Effector memory CD8-positive, alpha-beta T cell (primary cell): ENCODE measurements at regions not wholly inside any gene's neighbourhood (a gene's known extent, or its start where the extent isn't known, plus 50 kb on each side); places are given as distances from the start of the nearest gene placed in this dataset.

Experiments
- ATAC-seq: fragments of 150-1000 bp; cut with Tn5 transposase; replicated peaks from 2 replicates; pipeline ENCODE4 v1.10.0; 2021; ENCODE audit warnings: mild to moderate bottlenecking, moderate library complexity
- DNase-seq, 3 experiments: peaks; one replicate each; pipeline ENCODE4 v3.0.0; 2021
- H3K27ac Mint-ChIP-seq, 2 donors: one replicate each; pipeline ENCODE4 v1.8.0; 2022; ENCODE audit warnings: mild to moderate bottlenecking in 2 of 2, mixed read lengths in 2 of 2, moderate library complexity in 2 of 2
- H3K27me3 Mint-ChIP-seq, 2 donors: one replicate each; pipeline ENCODE4 v1.8.0; 2022; ENCODE audit warnings: mixed read lengths in 2 of 2
- H3K36me3 Mint-ChIP-seq: one replicate; pipeline ENCODE4 v1.8.0; 2022; ENCODE audit warnings: mild to moderate bottlenecking, moderate library complexity, mixed read lengths; ENCODE audit not compliant: insufficient read depth
- H3K4me1 Mint-ChIP-seq, 2 donors: one replicate each; pipeline ENCODE4 v1.8.0; 2022; ENCODE audit warnings: low read depth in 2 of 2, mixed read lengths in 2 of 2
- H3K4me3 Mint-ChIP-seq, 2 donors: one replicate each; pipeline ENCODE4 v1.8.0; 2022; ENCODE audit warnings: mild to moderate bottlenecking in 2 of 2, mixed read lengths in 2 of 2, moderate library complexity in 2 of 2
- H3K9me3 Mint-ChIP-seq, 2 donors: one replicate each; pipeline ENCODE4 v1.8.0; 2022; ENCODE audit warnings: mixed read lengths in 2 of 2

GRCh38 chr3:35968043-35968622 lies 328.8 kb downstream of the ARPP21 start:
- Mint-ChIP-seq H3K9me3 (peaks cover 2 to 9% of the 10 kb centered on the region in 2 donors), H3K27ac (no peak overlapping the region), H3K36me3 (no peaks in the 10 kb centered on the region), H3K4me3 (no peak overlapping the region), H3K4me1 (no peaks in the 10 kb centered on the region), H3K27me3 (no peaks in the 10 kb centered on the region)
- DNase-seq (no peak), ATAC-seq (no peak)

DNA sequence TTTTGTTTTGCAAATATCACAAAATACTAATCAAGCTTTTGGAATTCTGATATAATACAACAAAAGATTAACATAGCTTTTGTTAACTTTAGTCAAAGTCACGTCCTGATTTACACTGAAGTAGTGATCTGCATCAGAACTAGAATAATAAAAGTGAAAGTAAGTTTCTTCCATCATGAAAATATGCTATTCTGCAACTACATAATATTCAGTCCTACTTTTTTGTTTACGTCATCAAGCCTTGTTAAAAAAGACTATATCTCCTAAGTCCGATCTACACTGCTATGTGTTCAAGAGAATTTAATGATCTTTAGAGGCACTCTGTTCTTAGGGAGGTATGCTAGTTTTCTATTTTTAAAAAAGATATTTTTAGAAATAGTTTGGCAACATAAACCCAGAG lies 330.1 kb downstream of the ARPP21 start:
- Mint-ChIP-seq H3K4me3 (no peak overlapping the region), H3K36me3 (no peaks in the 10 kb centered on the region), H3K27ac (no peak overlapping the region), H3K9me3 (peaks cover 2 to 9% of the 10 kb centered on the region in 2 donors), H3K4me1 (no peaks in the 10 kb centered on the region), H3K27me3 (no peaks in the 10 kb centered on the region)
- ATAC-seq (no peak), DNase-seq (no peak)

DNA sequence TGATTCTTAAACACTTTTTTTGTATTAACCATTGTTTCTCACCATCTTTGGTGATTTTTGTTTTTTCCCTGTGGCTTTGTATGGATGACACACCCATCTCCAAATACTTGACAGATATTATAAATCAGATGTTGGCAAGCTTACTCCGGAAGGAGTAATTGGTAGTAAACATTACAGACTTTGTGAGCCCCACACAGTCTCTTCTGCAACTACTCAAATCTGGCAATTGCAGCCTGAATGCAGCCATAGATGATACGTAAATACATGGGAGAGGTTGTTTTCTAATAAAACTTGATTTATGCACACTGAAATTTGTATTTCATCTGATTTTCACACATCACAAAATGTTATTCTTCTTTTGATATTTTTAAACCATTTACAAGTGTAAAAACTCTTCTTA lies 331.5 kb downstream of the ARPP21 start:
- ATAC-seq = no peak
- Mint-ChIP-seq H3K4me3 (no peak overlapping the region), H3K36me3 (no peaks in the 10 kb centered on the region), H3K4me1 (no peaks in the 10 kb centered on the region), H3K27me3 (no peaks in the 10 kb centered on the region), H3K9me3 (peaks cover 2 to 9% of the 10 kb centered on the region in 2 donors), H3K27ac (no peak overlapping the region)
- DNase-seq = no peak

DNA sequence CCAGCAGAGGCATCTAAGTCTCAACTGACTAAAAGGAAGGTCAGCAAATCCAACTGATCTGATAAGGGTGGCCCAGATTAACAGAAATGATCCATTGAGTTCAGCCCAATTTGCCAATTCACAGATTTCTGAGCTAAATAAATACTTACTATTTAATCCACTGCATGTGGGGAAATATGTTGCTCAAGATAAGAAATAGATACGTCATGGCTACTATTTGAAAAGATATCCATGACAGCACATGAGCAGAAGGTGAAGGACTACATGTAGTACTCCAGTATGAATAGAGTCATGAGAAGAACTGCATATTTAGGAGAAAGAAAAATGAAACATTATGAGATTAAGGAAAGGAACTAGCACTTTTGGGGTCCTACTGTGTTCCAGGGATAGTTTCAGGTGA lies 332.4 kb downstream of the ARPP21 start:
- DNase-seq = no peak

DNA sequence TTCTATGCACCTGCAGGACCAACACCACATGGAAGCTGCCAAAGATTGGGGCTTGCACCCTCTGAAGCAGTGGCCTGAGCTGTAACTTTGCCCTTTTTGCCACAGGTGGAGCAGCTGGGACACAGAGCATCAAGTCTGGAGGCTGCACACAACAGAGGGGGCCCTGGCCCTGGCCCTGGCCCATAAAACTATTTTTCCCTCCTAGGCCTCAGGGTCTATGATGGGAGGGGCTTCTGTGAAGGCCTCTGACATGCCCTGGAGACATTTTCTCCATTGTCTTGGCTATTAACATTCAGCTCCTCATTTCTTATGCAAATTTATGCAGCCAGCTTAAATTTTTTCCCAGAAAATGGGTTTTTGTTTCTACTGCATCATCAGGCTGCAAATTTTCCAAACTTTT lies 335.5 kb downstream of the ARPP21 start:
- H3K36me3 Mint-ChIP-seq = no peaks in the 10 kb centered on the region
- H3K27ac Mint-ChIP-seq = no peak overlapping the region
- no peak overlapping the region for H3K4me3 Mint-ChIP-seq
- H3K27me3 Mint-ChIP-seq = no peaks in the 10 kb centered on the region
- H3K4me1 Mint-ChIP-seq = no peaks in the 10 kb centered on the region
- DNase-seq (no peak), ATAC-seq (no peak)
- peaks cover 2 to 9% of the 10 kb centered on the region in 2 donors for H3K9me3 Mint-ChIP-seq

More for the DNA sequence above, 332.4 kb downstream of the ARPP21 start:
- Mint-ChIP-seq H3K36me3 (no peaks in the 10 kb centered on the region), H3K27me3 (no peaks in the 10 kb centered on the region), H3K4me3 (no peak overlapping the region), H3K27ac (no peak overlapping the region), H3K9me3 (peaks cover 2 to 9% of the 10 kb centered on the region in 2 donors), H3K4me1 (no peaks in the 10 kb centered on the region)
- no peak for ATAC-seq

DNA sequence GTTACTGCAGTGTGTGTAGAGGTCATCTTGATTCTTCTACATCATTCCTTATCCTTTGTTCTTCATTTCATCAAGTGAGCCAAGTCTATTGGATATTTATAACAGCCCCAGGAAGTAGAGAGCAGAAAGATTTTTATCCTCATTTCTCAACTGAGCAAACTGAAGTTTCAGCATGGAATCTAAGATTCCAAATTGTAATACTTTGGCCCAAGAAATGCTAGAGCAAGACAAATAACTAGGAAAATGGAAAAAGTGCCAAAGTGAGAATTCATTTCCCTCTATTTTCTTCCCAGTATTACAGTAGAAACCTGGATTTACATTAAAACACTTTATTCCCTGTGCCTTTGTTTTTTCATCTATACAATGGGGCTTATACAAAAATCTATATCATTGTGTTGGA lies 346.8 kb downstream of the ARPP21 start:
- ATAC-seq = no peak
- Mint-ChIP-seq H3K4me3 (no peak overlapping the region), H3K27ac (no peak overlapping the region)

GRCh38 chr3:35987386-35987785 lies 348.1 kb downstream of the ARPP21 start:
- Mint-ChIP-seq H3K36me3 (no peaks in the 10 kb centered on the region), H3K4me3 (no peak overlapping the region), H3K27me3 (no peaks in the 10 kb centered on the region), H3K27ac (no peak overlapping the region), H3K4me1 (no peaks in the 10 kb centered on the region), H3K9me3 (peaks cover 2 to 22% of the 10 kb centered on the region in 2 donors)
- no peak for DNase-seq
- ATAC-seq = no peak

More for the DNA sequence above, 346.8 kb downstream of the ARPP21 start:
- Mint-ChIP-seq H3K9me3 (peaks cover 2 to 22% of the 10 kb centered on the region in 2 donors), H3K4me1 (no peaks in the 10 kb centered on the region), H3K36me3 (no peaks in the 10 kb centered on the region), H3K27me3 (no peaks in the 10 kb centered on the region)
- no peak for DNase-seq

GRCh38 chr3:35992041-35992440 lies 352.7 kb downstream of the ARPP21 start:
- H3K4me1 Mint-ChIP-seq = no peaks in the 10 kb centered on the region
- no peak overlapping the region for H3K4me3 Mint-ChIP-seq
- ATAC-seq = no peak
- DNase-seq = no peak
- peaks cover 0 to 7% of the 10 kb centered on the region in 2 donors for H3K9me3 Mint-ChIP-seq
- no peaks in the 10 kb centered on the region for H3K27me3 Mint-ChIP-seq
- no peaks in the 10 kb centered on the region for H3K36me3 Mint-ChIP-seq
- H3K27ac Mint-ChIP-seq = no peak overlapping the region

- H3K27me3 Mint-ChIP-seq = no peaks in the 10 kb centered on the region
- H3K27ac Mint-ChIP-seq = no peak overlapping the region
- no peaks in the 10 kb centered on the region for H3K36me3 Mint-ChIP-seq
- H3K4me3 Mint-ChIP-seq = no peak overlapping the region
- no peaks in the 10 kb centered on the region for H3K4me1 Mint-ChIP-seq
- ATAC-seq (no peak), DNase-seq (no peak)
- H3K9me3 Mint-ChIP-seq = peaks cover 0 to 12% of the 10 kb centered on the region in 2 donors
Observed at GRCh38 chr3:36011791-36012190, 368.5 kb upstream of the STAC start.

GRCh38 chr3:36013425-36013824 lies 366.9 kb upstream of the STAC start:
- H3K27me3 Mint-ChIP-seq = no peaks in the 10 kb centered on the region
- no peaks in the 10 kb centered on the region for H3K4me1 Mint-ChIP-seq
- peaks cover 7 to 9% of the 10 kb centered on the region in 2 donors for H3K9me3 Mint-ChIP-seq
- no peaks in the 10 kb centered on the region for H3K36me3 Mint-ChIP-seq
- H3K4me3 Mint-ChIP-seq = no peak overlapping the region
- ATAC-seq = no peak
- no peak for DNase-seq
- no peak overlapping the region for H3K27ac Mint-ChIP-seq

DNA sequence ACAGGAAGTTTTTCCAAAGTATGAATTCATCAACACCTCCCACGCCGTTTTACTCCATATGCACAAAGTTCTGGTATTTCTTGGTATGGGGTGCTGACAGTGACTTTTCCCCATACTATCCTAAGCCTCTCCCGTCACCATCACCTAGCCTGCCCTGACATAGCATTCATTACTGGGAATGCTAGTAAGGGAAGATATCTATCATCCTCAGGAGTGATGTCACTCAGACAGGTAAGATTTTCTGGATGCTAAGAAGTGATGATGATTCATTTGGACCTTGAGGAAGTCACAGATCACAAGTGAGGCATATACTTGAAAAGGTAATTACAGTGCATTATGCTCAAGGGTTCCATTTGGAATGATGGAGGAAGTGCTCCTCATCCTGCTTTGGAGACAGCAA lies 355.1 kb upstream of the STAC start:
- H3K36me3 Mint-ChIP-seq = no peaks in the 10 kb centered on the region
- ATAC-seq (no peak), DNase-seq (no peak)
- no peaks in the 10 kb centered on the region for H3K4me1 Mint-ChIP-seq
- no peaks in the 10 kb centered on the region for H3K27me3 Mint-ChIP-seq
- H3K4me3 Mint-ChIP-seq = no peak overlapping the region
- H3K9me3 Mint-ChIP-seq = peaks cover 13 to 27% of the 10 kb centered on the region in 2 donors
- H3K27ac Mint-ChIP-seq = no peak overlapping the region

GRCh38 chr3:36032180-36033047 lies 347.9 kb upstream of the STAC start:
- H3K4me3 Mint-ChIP-seq = no peak overlapping the region
- DNase-seq = no peak
- H3K27me3 Mint-ChIP-seq = no peaks in the 10 kb centered on the region
- peaks cover 7 to 10% of the 10 kb centered on the region in 2 donors for H3K9me3 Mint-ChIP-seq
- no peaks in the 10 kb centered on the region for H3K36me3 Mint-ChIP-seq
- no peak overlapping the region for H3K27ac Mint-ChIP-seq
- no peaks in the 10 kb centered on the region for H3K4me1 Mint-ChIP-seq
- ATAC-seq = no peak

DNA sequence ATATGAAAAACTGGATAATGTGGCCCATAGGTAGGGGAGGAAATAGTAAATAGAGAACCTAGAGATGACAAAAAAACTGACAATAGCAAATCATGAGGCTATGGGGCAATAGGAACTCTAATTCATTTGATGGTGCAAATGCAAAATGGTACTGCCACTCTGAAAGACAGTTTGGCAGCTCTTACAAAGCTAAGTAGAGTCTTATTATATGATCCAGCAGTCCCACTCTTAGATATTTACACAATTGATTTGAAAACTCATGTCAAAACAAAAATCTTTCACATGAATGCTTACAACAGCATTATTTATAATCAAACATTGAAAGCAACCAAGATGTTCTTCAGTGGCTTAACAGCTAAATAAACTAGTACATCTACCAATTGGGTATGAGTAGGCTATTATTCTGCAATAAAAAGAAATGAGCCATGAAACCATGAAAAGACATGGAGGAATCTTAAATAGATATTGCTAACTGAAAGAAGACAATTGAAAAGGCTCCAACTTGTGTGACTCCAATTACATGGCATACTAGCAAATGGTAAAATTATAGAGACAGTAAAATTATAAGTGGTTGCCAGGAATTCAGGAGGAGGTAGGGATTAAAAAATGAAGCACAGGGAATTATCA lies 321.8 kb upstream of the STAC start:
- DNase-seq (no peak), ATAC-seq (no peak)
- no peaks in the 10 kb centered on the region for H3K36me3 Mint-ChIP-seq
- no peaks in the 10 kb centered on the region for H3K4me1 Mint-ChIP-seq
- H3K9me3 Mint-ChIP-seq = peaks cover 10 to 12% of the 10 kb centered on the region in 2 donors
- no peak overlapping the region for H3K4me3 Mint-ChIP-seq
- H3K27me3 Mint-ChIP-seq = no peaks in the 10 kb centered on the region
- no peak overlapping the region for H3K27ac Mint-ChIP-seq

DNA sequence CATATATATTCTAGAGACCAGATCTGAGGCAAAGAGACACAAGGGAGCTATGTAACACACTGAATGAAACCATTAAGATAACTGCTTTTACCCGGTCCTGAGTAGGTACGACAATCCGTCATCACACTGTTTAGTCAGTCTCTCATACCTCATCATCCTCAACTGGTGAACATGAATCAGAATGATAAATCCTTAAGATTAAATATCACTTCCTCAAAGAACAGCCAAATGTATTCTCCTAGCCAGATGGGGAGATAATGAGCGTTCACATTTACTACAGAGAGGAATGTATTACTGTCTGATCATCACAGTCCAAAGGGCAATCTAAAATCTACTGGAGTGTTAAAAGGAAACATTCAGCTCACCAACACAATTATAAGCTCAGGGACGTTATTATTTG lies 319.4 kb upstream of the STAC start:
- Mint-ChIP-seq H3K9me3 (peaks cover 0 to 10% of the 10 kb centered on the region in 2 donors), H3K27me3 (no peaks in the 10 kb centered on the region), H3K36me3 (no peaks in the 10 kb centered on the region), H3K27ac (no peak overlapping the region), H3K4me1 (no peaks in the 10 kb centered on the region), H3K4me3 (no peak overlapping the region)
- DNase-seq (no peak), ATAC-seq (no peak)
